GM21786 (cell line): ENCODE measurements at regions not wholly inside any gene's neighbourhood (a gene's known extent, or its start where the extent isn't known, plus 50 kb on each side); places are given as distances from the start of the nearest gene placed in this dataset.

Source experiments
- ATAC-seq: cut with Tn5 transposase; IDR thresholded peaks from one replicate; pipeline ENCODE4 v1.9.1; 2021; ENCODE audit not compliant: unreplicated experiment

DNA sequence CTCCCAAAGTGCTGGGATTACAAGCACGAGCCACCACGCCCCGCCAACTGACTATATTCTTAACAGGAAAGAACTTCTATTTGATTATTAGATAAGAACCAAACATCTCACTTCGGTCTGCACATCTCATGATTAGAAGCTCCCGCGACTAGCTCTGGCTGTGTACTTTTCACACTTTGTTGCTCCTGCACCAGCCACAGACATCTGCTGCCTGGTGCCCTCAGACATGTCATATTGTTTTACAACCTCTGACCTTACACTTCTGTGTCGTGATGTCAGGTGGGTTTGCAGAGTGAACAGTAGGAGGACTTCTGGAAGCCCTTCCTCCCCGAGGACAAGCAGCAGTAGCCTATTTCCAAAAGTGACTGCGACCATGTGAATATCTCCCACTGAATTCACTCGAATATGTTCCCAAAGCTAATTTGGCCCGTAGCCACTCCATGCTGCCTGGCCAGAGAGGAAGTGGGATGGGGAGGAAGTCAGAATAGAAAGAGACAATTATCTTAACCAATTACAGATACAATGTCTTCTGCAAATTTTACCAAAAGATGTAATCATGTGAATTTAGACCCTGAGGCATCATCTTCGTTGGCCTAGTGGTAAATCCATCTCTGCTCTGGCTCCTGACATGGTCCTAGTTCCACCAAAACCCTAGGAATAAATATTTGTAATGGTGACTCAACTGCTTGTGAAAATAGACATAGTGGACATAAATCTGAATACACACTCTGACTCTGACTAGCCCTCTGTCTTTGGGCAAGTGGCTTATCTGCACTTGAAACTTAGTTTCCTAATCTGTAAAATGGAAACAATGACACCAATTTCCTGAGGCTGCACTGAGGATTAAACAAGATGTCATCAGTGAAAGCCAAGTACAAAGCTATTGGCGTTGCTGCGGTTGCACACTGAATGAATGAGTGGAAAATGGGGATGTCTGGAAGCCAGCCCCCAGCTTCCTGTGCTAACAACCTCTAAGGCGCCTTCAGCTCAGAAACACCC, 406.1 kb downstream of the LRATD1 start:
- ATAC-seq = no peak

DNA sequence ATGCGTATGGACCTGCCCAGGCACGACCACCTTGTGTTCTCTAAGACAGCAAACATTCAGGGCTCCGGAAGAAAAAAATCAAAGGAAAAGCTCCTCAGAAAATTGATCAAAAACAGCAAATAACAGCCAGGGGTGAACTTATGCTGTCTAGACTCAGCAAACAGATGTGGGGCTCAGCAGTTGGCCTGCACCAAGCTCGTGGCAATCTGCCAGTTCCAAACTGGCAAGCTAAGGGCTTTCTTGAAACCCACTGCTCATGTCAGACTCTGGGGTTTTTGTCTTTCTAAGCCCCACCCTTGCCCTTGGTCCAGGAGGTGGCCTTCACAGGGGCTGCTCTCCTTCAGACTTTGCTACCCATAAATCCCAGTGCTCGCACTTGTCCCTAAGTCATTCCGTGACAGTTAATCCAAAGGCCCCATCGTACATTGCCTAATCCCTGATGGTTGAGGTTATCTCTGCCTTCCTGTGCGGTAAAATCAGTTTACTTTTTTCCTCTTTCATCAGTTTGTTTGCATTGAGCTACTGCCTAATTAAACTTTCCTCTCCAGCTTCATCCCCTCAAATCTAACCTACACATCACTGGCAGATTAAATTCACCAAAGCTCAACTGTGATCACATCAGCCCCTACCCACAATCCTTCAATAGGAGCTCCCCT, 408.0 kb downstream of the LRATD1 start:
- ATAC-seq = no peak

DNA sequence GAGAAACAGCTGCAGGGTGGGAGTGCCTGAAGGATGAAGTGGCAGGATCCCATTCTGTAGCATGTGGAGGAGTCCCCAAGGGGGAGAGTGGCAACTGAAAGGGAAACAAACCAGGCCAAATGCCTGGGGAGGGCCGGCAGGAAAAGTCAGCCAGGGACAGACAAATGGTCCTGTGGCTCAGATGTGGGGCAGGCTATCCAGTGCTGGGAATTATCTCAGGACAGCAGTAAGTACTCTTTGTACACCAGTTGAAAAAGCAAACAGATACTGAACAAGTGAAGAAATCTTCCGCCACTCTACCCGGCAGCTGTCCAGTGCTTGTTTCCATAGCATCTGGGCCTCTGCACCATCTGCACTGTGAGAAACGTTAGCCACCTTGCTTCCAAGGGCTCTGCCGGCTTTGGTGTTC, 408.9 kb downstream of the LRATD1 start:
- no peak for ATAC-seq

DNA sequence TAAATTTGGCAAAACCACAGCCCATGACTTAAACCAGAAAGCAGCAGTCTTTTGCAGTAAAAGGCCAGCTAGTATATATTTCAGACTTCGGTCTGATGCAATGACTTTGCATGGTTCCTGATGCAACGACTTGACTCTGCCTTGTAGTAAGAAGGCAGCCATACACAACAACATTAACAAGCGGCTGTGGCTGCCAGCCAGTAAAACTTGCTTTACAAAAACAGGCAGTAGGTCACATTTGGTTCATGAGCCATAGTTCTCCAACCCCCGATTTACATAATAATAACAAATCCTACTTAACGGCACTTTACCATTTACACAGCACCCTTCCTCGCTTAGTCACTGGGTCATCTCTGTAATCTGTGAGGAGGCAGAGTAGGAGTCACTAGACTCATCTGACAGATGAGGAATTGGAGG, 410.3 kb downstream of the LRATD1 start:
- ATAC-seq = no peak

DNA sequence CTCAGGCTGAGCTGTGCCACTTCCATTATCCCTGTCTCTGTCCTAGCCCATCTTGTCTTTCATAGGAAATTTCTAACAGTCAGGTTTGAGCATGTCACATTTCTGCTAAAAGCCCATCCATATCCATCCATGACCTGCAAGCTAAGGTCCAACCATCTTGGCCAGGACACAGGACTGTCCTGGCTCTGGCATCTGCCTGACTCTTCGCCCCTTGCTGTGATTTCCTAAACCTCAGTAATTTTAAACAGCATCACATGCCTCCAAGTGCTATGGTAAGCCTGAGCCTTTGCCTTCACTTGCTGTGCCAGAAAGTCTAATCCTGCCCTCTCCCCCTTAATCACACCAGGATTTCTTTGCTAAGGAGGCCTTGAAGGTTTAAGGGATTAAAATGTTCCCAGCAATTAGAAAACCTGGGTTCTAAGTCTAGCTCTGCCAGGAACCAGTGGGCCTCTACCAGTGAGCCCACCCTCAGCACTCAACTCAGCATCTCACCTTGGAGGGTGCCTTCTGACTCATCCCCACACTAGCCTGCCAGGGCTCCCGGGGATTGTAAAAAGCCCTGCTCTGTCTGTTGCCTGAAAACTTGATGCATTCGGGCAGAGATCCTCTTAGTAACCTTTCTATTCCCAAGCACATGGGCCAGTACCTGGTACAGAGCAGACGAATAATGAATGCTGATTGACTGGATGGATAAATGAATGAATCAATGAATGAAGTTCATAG, 411.0 kb downstream of the LRATD1 start:
- ATAC-seq = no peak

DNA sequence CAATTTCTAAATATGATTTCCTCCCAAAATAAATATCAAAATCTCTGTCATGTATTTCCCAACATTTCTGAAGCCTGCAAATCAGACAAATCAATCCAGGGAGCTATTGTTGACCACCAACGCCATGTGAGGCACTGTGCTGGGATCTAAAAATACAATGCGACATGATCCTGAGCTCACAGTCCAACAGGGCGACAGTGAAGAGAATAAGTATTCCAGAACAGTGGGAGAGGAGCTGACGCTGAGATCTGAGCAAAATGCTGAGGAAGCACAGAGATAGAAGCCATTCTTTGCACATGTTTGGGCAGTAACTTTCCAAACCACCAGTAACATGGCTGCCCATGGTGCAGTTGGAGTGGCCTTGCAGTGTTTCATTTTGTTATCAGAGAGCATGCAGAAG, 412.5 kb downstream of the LRATD1 start:
- ATAC-seq = no peak

DNA sequence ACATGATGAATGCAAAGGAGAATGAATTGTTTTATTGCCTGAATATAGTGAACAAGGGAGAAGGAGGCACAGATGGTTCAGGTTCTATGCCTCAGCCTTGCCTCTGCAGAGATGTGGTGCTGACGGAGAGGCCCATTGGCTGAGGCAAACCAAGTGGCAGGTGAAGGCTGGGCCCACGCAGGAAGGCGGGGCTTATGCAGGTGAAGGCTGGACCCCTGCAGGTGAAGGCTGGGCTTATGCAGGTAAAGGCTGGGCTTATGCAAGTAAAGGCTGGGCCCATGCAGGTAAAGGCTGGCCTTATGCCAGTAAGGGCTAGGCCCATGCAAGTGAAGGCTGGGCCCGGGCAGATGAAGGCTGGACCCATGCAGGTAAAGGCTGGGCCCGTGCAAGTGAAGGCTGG, 414.7 kb downstream of the LRATD1 start:
- ATAC-seq = no peak

DNA sequence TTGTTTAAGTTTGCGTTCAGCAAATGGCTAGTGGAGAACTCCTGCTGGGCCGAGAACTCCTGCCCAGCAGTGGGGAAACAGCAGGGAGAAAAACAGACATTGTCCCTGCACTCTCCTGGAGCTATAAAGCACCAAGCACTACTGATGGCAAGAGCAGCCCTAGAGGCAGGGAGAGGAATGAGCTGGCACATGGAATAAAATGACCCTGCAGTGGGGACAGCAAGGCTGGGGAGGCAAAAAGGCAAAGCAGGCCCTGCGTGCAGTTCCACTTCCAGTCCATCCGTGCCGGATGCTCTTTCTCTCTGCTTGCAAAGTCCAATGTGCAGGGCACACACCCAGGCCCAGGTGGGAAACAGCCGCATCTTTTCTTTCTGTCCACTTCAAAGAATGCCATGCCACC, 415.5 kb downstream of the LRATD1 start:
- no peak for ATAC-seq

DNA sequence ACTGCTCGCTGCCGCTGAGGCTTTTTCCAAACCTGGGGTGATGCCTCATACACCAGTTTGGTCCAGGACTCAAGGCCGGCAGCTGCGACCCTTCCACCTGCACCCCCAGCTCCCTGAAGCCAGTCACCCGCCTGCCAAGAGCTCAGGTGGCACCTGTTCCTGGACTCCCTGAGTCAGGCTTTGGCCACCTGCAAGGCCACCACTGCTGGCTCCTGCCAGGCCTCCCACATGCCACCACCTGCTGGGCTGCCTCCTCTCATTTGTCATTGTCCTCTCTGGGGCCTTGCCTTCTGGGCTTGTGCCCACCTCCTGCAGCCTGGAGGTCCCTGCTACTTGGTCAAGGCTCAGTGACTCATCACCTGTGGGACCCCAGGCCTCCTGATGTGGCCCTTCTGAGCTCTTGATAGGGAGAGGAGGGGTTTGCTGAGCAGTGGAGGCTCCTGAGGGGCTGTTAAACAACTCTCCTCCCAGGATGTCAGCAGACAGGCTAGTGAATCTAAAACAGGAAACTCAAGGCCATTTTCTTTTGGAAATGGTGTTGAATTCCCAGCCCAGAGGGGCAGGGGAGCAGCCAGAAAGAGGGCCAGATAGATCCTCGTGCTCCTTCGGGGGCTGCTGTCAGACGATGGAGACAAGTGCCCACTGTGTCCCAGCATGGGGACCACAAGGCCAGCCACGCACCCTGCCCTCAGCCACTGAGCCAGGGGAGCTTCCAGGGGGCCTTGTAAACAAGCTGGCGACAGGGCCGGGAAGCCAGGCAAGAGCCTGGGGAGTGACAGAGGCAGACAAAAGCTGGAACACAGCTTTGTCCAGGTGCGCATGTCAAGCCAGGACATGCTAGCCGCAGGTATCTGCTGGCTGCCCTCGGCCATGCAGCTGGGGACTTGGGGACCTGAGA, 416.8 kb downstream of the LRATD1 start:
- no peak for ATAC-seq

DNA sequence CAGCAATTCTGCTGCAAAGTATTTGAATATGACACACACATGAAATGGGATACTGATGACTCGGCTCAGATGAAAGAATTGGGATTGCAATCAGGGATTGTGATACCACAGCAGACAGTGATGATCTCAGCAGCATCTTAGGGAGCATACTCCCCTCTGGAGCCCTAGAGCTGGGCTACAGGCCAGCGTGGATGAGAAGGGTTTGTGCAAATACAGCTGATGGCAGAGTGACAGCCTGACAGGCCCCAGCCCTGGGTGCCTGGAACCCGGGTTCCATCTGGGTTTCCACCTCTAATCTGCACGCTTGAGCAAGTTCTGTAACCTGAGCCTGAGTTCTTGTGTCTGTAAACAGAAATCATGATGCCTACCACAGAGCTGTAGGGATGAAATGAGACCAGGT, 418.0 kb downstream of the LRATD1 start:
- ATAC-seq = no peak

DNA sequence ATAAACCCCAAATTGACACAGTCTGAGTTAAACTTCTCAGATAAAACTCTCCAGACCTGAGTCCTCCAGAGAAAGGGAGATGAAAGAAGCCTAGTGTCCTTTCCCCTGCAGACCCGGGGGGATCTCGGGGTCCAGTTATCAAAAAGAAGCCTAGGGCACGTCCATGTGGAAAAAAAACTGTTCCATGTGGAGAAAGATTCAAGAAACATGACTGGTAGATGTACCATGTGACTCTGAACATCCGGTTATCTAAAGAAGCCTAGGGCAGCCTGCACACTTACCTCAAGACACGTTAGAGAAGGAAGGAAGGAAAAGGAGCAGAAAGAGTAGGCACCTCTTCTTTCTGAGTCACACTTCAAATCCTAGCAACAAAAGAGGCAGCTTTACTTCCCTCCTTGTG, 421.0 kb downstream of the LRATD1 start:
- no peak for ATAC-seq

DNA sequence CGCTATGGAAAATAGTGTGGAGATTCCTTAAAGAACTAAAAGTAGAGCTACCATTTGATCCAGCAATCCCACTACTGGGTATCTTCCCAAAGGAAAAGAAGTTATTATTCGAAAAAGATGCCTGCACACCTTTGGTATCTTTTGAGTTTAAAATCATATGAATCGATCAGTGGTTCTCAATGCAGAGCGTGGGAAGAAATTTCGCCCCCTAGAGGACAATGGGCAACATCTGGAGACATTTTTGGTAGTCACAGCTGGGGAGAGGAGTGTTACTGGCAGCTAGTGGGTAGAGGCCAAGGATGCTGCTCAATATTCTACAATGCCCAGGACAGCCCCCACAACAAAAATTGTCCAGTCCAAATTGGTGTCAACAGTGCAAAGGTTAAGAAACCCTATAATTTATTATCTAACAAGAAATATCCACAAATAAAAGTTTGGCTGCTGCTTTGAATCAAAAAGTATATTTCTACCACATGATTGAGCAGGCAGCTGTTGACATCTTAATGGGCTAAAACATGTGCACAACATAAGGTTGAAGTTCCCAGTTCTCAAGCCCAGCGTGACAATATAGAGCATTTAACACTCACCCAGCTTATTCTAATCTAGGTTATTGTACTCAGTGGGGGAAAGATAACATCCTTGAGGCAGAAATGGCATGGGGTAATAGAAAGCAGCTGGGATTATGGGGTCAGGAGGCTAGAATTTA, 425.7 kb downstream of the LRATD1 start:
- no peak for ATAC-seq

DNA sequence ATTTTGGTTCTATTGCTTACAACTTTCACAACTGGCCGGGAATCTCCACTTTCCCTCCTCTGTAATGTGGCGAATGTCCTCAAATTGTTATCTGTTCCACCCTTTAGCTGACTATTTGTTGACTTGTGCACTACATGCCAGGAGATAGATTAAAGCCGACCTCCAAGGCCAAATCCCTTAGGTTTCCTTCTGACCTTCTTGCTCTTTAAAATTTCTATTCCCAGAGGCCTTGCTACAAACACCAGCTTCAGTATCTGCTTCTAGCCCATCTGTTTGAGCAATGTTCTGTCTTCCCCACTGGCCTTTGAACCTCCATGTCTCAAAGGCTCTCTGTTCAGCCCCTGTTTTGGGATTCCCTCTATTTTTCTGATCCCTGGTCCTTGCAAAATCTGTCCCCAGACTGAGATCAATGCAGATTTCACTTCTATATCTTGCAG, 426.2 kb downstream of the LRATD1 start:
- ATAC-seq = no peak

DNA sequence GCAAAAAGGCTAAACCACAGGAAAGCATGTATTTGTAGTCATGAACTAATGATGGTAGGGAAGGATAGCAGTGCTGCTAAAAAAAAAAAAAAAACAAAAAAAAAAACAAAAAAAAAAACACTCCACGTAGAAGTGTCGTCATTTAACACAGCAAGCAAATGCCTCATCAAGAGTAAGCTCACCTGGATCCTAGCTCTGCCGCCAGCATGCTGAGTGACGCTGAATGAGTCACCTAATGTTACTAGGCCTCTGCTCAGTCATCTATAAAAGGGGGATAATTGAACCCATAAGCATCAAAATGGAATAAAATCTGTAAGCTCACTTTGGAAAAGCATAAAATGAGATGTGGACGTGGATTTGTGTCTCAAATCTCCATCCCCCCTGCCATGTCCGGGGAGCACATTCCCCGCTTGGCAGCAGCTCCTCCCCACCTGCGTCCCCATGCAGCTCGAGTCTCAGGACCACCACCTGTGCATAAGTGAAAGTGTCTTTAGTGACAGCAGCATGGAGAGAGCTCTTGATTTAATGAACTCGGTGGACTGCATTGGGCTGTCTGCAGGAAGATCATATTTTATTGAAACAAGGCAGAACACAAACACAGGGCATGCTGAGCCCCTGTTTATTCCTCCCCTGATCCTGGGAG, 427.5 kb downstream of the LRATD1 start:
- ATAC-seq = no peak

DNA sequence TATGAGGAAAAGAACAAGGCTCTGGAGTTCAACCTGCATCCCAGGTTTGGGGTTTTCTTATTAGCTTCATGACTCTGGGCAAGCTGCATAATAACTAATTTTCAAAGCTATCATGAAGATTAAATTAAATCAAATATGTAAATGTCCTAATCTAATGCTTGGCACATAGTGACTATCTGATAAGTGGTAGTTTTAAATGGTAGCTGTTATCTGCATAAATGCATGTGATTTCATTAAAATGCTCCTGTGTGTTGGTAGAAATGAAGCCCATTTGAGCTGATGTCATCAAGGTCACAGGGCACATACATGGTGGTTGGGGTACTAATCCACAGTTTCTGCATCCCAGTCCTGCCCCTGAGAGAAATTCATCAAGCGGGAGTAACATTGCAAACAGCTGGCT, 428.8 kb downstream of the LRATD1 start:
- ATAC-seq = no peak

DNA sequence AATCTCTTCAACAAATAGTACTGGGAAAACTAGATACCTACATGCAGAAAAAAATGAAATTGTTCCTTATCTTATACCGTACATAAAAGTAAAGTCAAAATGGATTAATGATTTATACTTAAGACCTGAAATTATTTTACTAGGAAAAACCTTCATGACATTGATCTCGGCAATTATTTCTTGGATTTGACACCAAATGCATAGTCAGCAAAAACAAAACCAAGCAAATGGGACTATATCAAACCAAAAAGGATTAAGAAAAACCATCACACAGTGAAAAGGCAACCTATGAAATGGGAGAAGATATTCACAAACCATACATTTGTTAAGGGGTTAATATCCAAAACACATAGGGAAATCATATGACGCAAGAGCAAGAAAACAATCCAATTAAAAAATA, 433.6 kb downstream of the LRATD1 start:
- no peak for ATAC-seq

DNA sequence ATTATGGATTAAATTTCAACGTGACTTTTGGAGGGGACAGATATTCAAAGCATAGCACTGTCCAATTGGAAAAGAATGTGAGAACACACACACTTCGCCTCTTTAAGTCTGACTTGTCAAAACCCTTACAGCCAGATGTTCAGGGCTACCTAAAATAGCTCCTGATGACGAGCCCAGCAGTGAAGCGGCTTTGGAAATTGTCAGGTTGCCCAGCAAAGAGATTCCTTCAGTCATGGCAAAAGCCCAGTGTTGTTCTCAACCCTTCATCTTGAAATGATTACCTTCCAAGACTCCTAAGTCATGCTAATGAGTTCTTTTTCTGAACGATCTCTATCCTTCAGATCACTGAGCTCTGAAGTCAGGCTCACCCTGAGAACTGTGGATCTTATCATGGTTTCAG, 436.6 kb downstream of the LRATD1 start:
- no peak for ATAC-seq

DNA sequence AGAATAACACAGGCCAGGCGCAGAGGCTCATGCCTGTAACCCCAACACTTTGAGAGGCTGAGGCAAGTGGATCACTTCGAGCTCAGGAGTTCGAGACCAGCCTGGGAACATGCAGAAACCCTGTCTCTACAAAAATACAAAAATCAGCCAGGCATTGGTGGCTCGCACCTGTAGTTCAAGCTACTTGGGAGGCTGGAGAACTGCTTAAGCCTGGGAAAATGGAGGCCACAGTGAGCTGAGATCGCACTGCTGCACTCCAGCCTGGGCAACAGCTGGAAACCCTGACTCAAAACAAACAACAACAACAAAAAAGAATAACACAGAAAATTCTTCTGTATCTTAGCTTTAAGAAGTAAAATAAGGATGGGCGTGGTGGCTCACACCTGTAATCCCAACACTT, 440.3 kb downstream of the LRATD1 start:
- ATAC-seq = no peak

DNA sequence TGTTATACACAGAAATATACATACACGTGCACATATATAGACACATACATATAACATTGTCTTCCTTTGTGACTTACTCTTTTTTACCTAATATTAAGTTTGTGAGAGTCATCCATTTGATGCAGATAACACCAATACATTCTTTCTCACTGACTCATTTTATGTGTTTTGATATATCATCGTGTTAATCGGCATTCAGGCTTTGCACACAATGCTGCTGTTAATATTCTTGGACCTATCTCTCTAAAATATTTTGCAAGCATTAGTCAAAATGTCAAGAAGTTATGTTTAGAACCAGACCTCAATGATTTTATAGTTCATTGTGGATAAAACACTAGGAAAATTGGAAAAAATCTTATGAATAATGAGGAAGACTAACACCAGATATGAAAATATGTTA, 441.1 kb downstream of the LRATD1 start:
- ATAC-seq = no peak

DNA sequence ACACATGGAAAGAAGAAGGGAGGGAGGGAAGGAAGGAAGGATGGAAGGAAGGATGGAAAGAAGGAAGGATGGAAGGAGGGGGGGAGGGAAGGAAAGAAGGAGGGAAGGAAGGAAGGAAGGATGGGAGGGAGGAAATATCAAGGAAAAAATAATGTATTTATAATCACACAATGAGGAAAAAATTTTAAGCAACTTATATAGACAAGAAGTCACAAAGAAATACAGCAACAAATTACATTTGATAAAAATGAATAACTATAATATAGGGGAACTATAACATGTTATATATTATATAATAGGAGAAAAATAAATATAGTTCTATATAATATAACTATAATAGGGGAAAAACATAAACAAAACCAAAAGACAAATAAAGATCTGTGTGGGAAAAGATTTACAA, 441.8 kb downstream of the LRATD1 start:
- no peak for ATAC-seq
